Activated CD4-positive, alpha-beta T cell treated with anti-CD3 and anti-CD28 coated beads for 36 hours (primary cell): ENCODE measurements at regions not wholly inside any gene's neighbourhood (a gene's known extent, or its start where the extent isn't known, plus 50 kb on each side); places are given as distances from the start of the nearest gene placed in this dataset.
A peak's percentile ranks its signal among the peaks of the same experiment; 100 is the strongest.

Experiments
- ATAC-seq: fragments of 200-7000 bp; cut with Tn5 transposase; one replicate; pipeline ENCODE4 v1.10.0; 2021; ENCODE audit warnings: mild to moderate bottlenecking, moderate library complexity
- CTCF ChIA-PET: fragments of 350-600 bp; sonication (Branson Sonifier 250); formaldehyde crosslinking; loops from one replicate; lab custom pipeline; 2021; ENCODE audit warnings: antibody characterized with exemption; lab: Charles Lee
- POLR2A ChIA-PET: fragments of 350-600 bp; sonication (Branson Sonifier 250); formaldehyde crosslinking; loops from one replicate; lab custom pipeline; 2021; ENCODE audit warnings: antibody characterized with exemption, inconsistent platforms; lab: Charles Lee
- DNase-seq: peaks from one replicate; pipeline ENCODE4 v3.0.0-alpha.2; 2020
- H3K27ac Mint-ChIP-seq: one replicate; pipeline ENCODE4 v1.8.0; 2021; ENCODE audit warnings: mixed read lengths
- H3K27me3 Mint-ChIP-seq: one replicate; pipeline ENCODE4 v1.8.0; 2021; ENCODE audit warnings: mixed read lengths
- H3K36me3 Mint-ChIP-seq: one replicate; pipeline ENCODE4 v1.8.0; 2021; ENCODE audit warnings: low read depth, mixed read lengths
- H3K4me1 Mint-ChIP-seq: one replicate; pipeline ENCODE4 v1.8.0; 2021; ENCODE audit warnings: mixed read lengths
- H3K4me3 Mint-ChIP-seq: one replicate; pipeline ENCODE4 v1.8.0; 2021; ENCODE audit warnings: mild to moderate bottlenecking, moderate library complexity, mixed read lengths
- H3K9me3 Mint-ChIP-seq: one replicate; pipeline ENCODE4 v1.8.0; 2021; ENCODE audit warnings: low read depth, mixed read lengths
- intact Hi-C, 2 experiments: fragments of 100-400 bp; cut with DNase I in 1 of 2; cut with micrococcal nuclease in 1 of 2; formaldehyde crosslinking; loops; one replicate each; pipeline versions ENCODE4 v1.14.2 to v1.15.1; 2022 to 2024; cut with DNase I, micrococcal nuclease

DNA sequence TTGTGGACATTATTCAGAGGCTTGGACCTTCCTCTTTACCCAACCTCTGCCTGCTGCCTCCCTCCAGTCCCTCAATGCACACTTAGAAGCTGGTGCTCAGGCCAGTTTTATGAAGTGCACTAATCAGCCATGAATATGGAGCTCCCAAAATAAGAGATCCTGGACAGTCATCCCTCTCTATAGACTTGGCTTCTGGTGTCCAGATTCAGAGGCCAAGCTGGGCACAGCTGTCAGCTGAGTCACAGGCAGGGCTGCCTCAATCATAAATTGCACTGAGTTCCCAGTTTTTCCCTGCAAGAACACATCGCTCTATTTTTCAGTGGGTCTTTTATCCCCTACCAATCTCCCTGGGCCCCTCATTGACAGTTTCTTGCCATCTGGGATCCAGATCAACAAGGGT, 161.7 kb upstream of the CADM1 start:
- no peaks in the 10 kb centered on the region for H3K36me3 Mint-ChIP-seq
- POLR2A ChIA-PET = no interaction called here
- peaks cover 15% of the 10 kb centered on the region for H3K27me3 Mint-ChIP-seq
- no peaks in the 10 kb centered on the region for H3K4me1 Mint-ChIP-seq
- no peaks in the 10 kb centered on the region for H3K9me3 Mint-ChIP-seq
- H3K27ac Mint-ChIP-seq = no peak overlapping the region
- no peak overlapping the region for H3K4me3 Mint-ChIP-seq
- ATAC-seq (no peak), DNase-seq (no peak)
- intact Hi-C loops = no loop called here
- CTCF ChIA-PET = no interaction called here

DNA sequence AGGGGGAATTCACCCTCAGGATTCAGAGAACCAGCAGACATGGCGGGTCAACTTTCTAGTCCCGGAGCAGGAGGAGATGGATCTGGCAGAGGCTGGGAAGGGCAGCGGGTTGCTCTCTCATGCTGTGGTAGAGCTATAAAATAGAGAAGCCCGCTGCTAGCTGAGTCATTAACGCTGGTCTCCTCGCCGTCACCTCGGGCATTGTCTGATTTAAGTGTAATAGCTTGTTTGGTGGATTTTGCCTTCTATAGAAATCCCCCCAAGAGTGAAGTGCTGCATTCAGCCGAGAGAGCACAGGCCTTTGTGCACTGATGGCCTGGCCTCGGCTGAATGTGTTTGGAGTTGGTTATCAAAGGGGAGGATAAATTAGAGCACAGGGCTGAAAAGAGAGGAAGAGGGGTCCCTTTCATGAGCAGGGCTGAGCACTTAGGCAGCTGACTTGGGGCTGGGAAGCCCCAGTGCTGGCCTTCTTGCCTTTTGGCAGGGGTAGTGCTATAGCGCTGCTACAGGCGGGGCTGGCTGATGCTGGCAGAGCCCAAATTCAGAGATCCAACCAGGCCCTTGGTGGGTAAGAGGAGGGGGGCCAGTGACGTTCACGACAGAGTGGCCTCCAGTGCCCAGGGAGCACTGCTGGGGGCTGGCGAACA, 161.1 kb upstream of the CADM1 start:
- POLR2A ChIA-PET = no interaction called here
- intact Hi-C loops = no loop called here

DNA sequence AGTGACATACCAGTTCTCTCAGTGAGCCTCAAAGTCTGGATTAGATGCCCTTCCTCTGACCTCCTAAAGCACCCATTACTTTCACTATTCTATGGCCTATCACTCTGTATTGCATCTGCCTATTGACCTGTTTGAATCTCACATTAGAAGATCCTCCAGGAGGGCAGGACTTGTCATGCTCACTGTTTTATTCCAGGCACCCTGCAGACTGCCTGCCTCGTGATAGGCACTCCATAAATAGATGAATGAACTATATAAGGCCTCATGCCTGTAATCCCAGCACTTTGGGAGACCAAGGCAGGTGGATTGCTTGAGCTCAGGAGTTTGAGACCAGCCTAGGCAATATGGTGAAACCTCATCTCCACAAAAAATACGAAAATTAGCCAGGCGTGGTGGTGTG, 160.1 kb upstream of the CADM1 start:
- Mint-ChIP-seq H3K36me3 (no peaks in the 10 kb centered on the region), H3K4me1 (no peaks in the 10 kb centered on the region), H3K27me3 (peaks cover 27% of the 10 kb centered on the region), H3K27ac (no peak overlapping the region), H3K4me3 (no peak overlapping the region), H3K9me3 (no peaks in the 10 kb centered on the region)
- intact Hi-C loops = no loop called here
- ATAC-seq = no peak
- ChIA-PET POLR2A (no interaction called here), CTCF (no interaction called here)
- no peak for DNase-seq

More for the DNA sequence above, 161.1 kb upstream of the CADM1 start:
- Mint-ChIP-seq H3K27ac (no peak overlapping the region), H3K36me3 (no peaks in the 10 kb centered on the region), H3K9me3 (no peaks in the 10 kb centered on the region), H3K4me1 (no peaks in the 10 kb centered on the region), H3K27me3 (peaks cover 21% of the 10 kb centered on the region), H3K4me3 (no peak overlapping the region)
- ATAC-seq = no peak
- CTCF ChIA-PET = no interaction called here
- DNase-seq = no peak

DNA sequence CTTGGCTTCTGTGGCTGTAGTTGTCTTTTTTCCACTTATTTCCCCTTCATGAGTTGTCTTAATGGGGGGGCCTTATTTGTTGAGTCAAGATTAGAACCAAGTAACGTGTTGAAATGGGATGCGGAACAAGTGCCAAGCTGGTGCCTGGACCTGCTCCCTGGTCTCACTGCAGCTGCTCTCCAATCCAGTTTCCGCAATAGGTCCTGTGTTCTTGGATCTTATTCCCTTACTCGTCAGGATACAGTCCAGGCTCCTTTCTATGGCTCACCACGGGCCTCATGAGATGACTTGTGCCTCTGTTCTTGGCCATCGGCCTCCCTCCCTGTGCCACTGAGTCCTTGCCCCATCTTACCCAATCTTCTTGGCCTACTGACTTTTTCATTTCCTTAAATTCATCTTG, 159.6 kb upstream of the CADM1 start:
- CTCF ChIA-PET = no interaction called here
- no peaks in the 10 kb centered on the region for H3K9me3 Mint-ChIP-seq
- H3K4me3 Mint-ChIP-seq = no peak overlapping the region
- no peak for ATAC-seq
- no peaks in the 10 kb centered on the region for H3K36me3 Mint-ChIP-seq
- H3K27ac Mint-ChIP-seq = no peak overlapping the region
- intact Hi-C loops = no loop called here
- POLR2A ChIA-PET = no interaction called here
- DNase-seq = no peak
- peaks cover 28% of the 10 kb centered on the region for H3K27me3 Mint-ChIP-seq
- H3K4me1 Mint-ChIP-seq = no peaks in the 10 kb centered on the region

DNA sequence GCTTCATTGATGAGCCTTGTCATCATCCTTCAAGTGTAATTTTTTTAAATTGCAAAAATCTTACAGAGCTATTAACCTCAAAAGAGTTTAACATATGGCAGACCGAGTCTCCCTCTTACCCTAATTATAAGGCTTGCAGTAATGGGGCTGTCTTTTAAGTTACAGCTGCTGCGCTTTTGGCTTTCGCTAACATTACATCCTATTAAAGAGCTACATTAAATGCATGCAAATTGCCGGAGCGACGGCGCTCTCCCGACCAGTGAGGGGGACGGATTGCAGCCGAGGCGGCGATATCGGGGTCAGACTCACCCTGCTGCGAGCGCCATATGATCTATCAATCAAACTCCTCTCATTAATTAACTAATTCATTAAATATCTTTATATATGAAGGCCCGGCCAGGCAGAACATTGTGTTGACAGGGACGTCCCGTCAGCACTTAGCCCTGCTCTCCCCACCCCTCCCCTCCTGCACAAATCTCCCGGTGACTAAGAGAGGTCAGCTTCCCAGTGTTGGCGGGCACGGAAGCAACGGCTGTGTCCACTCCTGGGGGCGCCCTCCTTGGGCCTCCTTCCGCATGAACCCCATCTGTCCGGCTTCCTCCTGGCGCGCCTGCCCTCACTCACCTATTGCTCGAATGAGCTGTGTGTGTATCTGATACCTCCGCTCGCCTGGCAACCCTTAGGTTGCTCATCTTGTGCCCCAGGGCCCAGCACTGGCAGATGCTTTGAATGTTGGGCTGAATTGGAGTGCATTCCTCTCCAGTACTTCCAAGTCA, 156.0 kb upstream of the CADM1 start:
- ChIA-PET CTCF (interaction anchor here (0.6 to 0.7 kb wide), 3 partner anchors 536 to 1008 kb away, joined by 3 read pairs; no protein-coding TSS in a partner anchor), POLR2A (no interaction called here)
- Mint-ChIP-seq H3K27ac (no peak overlapping the region), H3K4me3 (no peak overlapping the region), H3K27me3 (peaks cover 32% of the 10 kb centered on the region), H3K9me3 (no peaks in the 10 kb centered on the region), H3K36me3 (no peaks in the 10 kb centered on the region), H3K4me1 (no peaks in the 10 kb centered on the region)
- intact Hi-C loops = no loop called here
- ATAC-seq (no peak), DNase-seq (no peak)

DNA sequence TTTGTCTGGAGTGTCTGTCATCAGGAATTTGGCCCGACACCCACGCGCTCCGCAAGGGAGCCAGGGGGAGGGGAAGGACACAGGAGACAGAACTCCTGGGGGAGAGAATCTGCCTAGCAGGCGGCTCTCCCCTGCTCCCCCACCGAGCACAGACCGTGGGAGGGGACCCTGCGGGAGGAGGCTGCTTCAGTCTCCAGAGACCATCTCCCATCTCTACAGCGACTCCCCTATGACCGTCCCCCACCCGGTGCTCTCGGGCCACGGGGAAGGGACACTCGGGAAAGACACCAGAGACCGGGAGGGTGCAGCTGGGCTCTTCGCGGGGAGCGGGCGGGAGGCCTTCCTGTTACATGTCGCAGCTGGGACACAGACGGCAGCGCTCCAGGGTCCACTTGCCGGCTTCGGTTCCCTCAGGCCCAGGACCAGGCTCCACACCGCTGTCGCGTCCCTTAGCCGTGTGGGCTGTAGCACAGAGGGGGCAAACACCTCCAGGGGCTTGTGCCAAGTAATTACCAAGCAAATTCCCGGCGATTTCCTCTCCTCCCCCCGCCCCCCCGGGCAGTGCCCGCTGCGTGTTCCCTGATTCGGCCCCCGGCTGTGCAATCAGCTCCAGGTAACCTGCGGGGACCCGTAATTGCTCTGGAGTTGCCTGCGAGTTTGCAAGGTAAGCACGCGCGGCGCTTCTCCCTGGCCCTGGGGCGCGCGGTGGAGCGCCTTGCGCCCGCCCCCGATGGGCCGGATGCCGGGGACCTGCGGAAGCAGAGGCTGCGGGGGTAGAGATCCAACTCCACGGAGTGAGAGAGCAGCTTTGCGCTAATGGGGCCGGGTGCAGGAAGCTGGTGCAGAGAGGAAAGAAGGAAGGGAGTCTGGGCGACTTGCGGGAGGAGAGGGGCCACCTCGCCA, 155.1 kb upstream of the CADM1 start:
- H3K9me3 Mint-ChIP-seq = no peaks in the 10 kb centered on the region
- no peaks in the 10 kb centered on the region for H3K4me1 Mint-ChIP-seq
- ATAC-seq (no peak), DNase-seq (peak; percentile 13)
- intact Hi-C loops = no loop called here
- H3K36me3 Mint-ChIP-seq = no peaks in the 10 kb centered on the region
- ChIA-PET POLR2A (no interaction called here), CTCF (interaction anchor here (0.6 to 0.7 kb wide), 3 partner anchors 535 to 1008 kb away, joined by 3 read pairs; no protein-coding TSS in a partner anchor)
- H3K27ac Mint-ChIP-seq = no peak overlapping the region
- peaks cover 33% of the 10 kb centered on the region for H3K27me3 Mint-ChIP-seq
- H3K4me3 Mint-ChIP-seq = no peak overlapping the region

DNA sequence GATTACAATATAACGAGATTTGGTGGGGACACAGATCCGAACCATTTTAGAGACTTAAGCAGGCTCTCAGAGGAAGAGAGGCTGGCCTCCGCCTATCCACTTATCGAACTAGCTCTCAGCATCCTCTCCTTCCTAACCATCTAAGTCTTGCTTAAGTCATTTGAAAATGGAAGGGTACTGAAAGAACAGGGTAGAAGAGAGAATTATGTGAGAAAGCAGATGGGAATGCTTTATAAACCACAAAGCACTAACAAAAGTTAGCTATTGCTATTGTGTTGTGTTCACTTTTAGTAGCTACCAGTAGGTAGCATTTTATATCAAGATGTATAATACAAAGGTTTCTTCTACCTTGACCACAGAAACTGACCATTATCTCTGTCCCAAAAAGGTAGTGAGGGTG, 153.4 kb upstream of the CADM1 start:
- Mint-ChIP-seq H3K9me3 (no peaks in the 10 kb centered on the region), H3K4me3 (no peak overlapping the region), H3K4me1 (no peaks in the 10 kb centered on the region), H3K36me3 (no peaks in the 10 kb centered on the region), H3K27me3 (peaks cover 28% of the 10 kb centered on the region), H3K27ac (no peak overlapping the region)
- POLR2A ChIA-PET = no interaction called here
- CTCF ChIA-PET = no interaction called here
- DNase-seq (no peak), ATAC-seq (no peak)
- intact Hi-C loops = no loop called here

DNA sequence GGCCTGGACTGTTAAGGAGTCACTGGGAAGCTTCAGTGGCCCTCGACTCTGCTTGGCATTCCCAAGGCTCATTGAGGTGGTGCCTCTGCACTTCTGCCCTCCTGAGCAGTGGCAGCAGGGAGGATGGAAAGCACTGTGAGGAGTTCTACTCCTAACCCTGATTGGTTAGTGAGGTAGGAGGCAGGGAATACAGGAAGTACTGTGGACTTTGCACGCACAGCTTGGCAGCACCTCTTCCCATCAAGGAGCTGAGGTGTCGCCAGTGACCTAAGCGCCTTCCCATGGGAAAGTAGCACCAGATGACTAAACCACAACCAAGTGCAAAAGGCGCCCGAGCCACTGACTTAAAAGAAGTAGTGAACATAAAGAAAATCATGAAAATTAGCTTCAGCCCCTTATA, 152.5 kb upstream of the CADM1 start:
- H3K27me3 Mint-ChIP-seq = peaks cover 33% of the 10 kb centered on the region
- no peak overlapping the region for H3K4me3 Mint-ChIP-seq
- DNase-seq (no peak), ATAC-seq (no peak)
- no peaks in the 10 kb centered on the region for H3K9me3 Mint-ChIP-seq
- POLR2A ChIA-PET = no interaction called here
- H3K36me3 Mint-ChIP-seq = no peaks in the 10 kb centered on the region
- H3K27ac Mint-ChIP-seq = no peak overlapping the region
- CTCF ChIA-PET = no interaction called here
- no peaks in the 10 kb centered on the region for H3K4me1 Mint-ChIP-seq
- intact Hi-C loops = no loop called here

DNA sequence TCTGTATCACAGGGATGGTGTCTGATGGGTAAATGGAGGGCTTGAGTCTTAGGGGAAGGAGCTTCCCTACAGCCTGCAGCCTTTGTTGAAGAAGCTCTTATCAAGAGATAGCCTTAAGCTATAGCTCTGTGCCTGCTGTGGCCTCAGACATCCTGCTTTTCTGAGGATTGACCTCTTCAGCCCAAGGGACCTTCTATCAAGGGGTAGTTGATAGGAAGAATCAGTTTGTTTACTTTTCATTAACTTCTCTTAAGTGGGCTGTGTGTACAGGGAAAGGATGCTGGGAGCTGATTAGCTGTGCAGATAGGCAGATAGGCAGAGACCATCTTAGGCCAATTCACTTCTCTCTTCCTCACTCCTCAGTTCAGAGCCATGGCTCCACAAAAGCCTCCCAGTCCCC, 151.8 kb upstream of the CADM1 start:
- CTCF ChIA-PET = interaction anchor here (0.8 kb wide), 1 partner anchor 218 kb away, joined by 3 read pairs; no protein-coding TSS in a partner anchor
- no peaks in the 10 kb centered on the region for H3K9me3 Mint-ChIP-seq
- no peak for ATAC-seq

DNA sequence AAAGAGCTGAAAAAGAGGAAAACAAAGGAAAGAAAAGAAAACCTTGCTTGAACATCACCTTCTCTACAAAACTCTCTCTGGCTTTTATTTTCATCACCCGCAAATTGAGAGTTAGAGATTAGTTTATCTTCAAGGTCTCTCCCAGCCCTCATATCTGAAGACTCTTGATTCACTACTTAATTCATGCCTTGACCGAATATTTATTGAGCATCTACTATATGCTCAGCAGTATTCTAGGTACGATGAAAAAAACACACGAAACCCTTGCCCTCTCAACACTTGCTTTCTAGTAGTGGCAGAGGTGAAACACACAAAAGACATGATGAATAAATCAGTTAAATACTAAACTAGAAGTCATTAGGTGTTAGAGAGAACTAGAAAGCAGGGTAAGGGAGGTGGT, 150.6 kb upstream of the CADM1 start:
- CTCF ChIA-PET = no interaction called here
- H3K27me3 Mint-ChIP-seq = peaks cover 25% of the 10 kb centered on the region
- POLR2A ChIA-PET = no interaction called here
- H3K4me3 Mint-ChIP-seq = no peak overlapping the region
- DNase-seq (no peak), ATAC-seq (no peak)
- H3K36me3 Mint-ChIP-seq = no peaks in the 10 kb centered on the region
- no peak overlapping the region for H3K27ac Mint-ChIP-seq
- no peaks in the 10 kb centered on the region for H3K9me3 Mint-ChIP-seq
- H3K4me1 Mint-ChIP-seq = no peaks in the 10 kb centered on the region
- intact Hi-C loops = no loop called here

More for the DNA sequence above, 151.8 kb upstream of the CADM1 start:
- no peak overlapping the region for H3K27ac Mint-ChIP-seq
- POLR2A ChIA-PET = no interaction called here
- no peaks in the 10 kb centered on the region for H3K36me3 Mint-ChIP-seq
- peaks cover 34% of the 10 kb centered on the region for H3K27me3 Mint-ChIP-seq
- intact Hi-C loops = no loop called here
- no peak overlapping the region for H3K4me3 Mint-ChIP-seq
- H3K4me1 Mint-ChIP-seq = no peaks in the 10 kb centered on the region
- DNase-seq = no peak

DNA sequence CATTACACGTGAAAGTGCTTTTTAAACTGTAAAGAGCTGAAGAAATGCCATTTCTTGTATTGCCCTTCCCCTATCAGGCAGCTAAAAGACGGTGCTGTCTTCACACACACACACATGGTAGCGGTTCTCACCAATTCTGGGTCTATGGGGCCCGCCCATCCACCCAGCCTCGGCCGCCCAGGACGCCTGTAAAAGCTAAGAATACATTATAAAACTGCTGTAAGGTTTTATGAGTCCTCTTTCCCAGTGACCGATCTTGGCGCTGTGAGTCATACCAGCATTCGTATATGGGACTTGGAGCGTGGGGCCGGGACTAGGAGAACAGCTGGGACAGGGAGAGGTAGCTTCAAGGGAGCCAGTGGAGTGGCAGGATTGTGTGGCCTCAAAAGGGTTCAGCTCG, 149.7 kb upstream of the CADM1 start:
- POLR2A ChIA-PET = no interaction called here

More for the DNA sequence above, 149.7 kb upstream of the CADM1 start:
- CTCF ChIA-PET = no interaction called here
- no peak overlapping the region for H3K27ac Mint-ChIP-seq
- H3K4me3 Mint-ChIP-seq = no peak overlapping the region
- peaks cover 22% of the 10 kb centered on the region for H3K27me3 Mint-ChIP-seq
- intact Hi-C loops = no loop called here
- H3K4me1 Mint-ChIP-seq = no peaks in the 10 kb centered on the region
- no peaks in the 10 kb centered on the region for H3K36me3 Mint-ChIP-seq
- H3K9me3 Mint-ChIP-seq = no peaks in the 10 kb centered on the region
- ATAC-seq (no peak), DNase-seq (no peak)
